GM19035 (cell line): ENCODE measurements at regions not wholly inside any gene's neighbourhood (a gene's known extent, or its start where the extent isn't known, plus 50 kb on each side); places are given as distances from the start of the nearest gene placed in this dataset.

ENCODE experiments used
- ATAC-seq: cut with Tn5 transposase; IDR thresholded peaks from one replicate; pipeline ENCODE4 v1.9.1; 2021; ENCODE audit not compliant: unreplicated experiment

- ATAC-seq = no peak
These were observed 390.4 kb downstream of the SHISA9 start for GRCh38 chr16:13291591-13292333.

- ATAC-seq = no peak
These were observed 394.8 kb downstream of the SHISA9 start for GRCh38 chr16:13296206-13296605.

- no peak for ATAC-seq
These were observed 397.3 kb downstream of the SHISA9 start for GRCh38 chr16:13298666-13299065.

- no peak for ATAC-seq
These were observed 398.9 kb downstream of the SHISA9 start for GRCh38 chr16:13300066-13300840.

GRCh38 chr16:13305019-13305755 lies 403.8 kb downstream of the SHISA9 start:
- ATAC-seq = no peak

- ATAC-seq = no peak
These were observed 405.0 kb downstream of the SHISA9 start for GRCh38 chr16:13306161-13306995.

- no peak for ATAC-seq
These were observed 405.9 kb downstream of the SHISA9 start for GRCh38 chr16:13307255-13307654.

- ATAC-seq = no peak
These were observed 406.5 kb downstream of the SHISA9 start for GRCh38 chr16:13307851-13308250.

- no peak for ATAC-seq
These were observed 410.7 kb downstream of the SHISA9 start for GRCh38 chr16:13312063-13312462.

- no peak for ATAC-seq
These were observed 412.0 kb downstream of the SHISA9 start for GRCh38 chr16:13313351-13313750.

GRCh38 chr16:13314633-13315032 lies 413.2 kb downstream of the SHISA9 start:
- ATAC-seq = no peak

- no peak for ATAC-seq
These were observed 414.4 kb downstream of the SHISA9 start for GRCh38 chr16:13315642-13316427.

GRCh38 chr16:13322336-13322735 lies 420.9 kb downstream of the SHISA9 start:
- ATAC-seq = no peak

- no peak for ATAC-seq
These were observed 423.5 kb downstream of the SHISA9 start for GRCh38 chr16:13324851-13325250.

GRCh38 chr16:13325396-13325795 lies 424.0 kb downstream of the SHISA9 start:
- no peak for ATAC-seq

- ATAC-seq = no peak
These were observed 430.5 kb downstream of the SHISA9 start for GRCh38 chr16:13331918-13332317.

GRCh38 chr16:13332713-13333255 lies 431.4 kb downstream of the SHISA9 start:
- no peak for ATAC-seq

- ATAC-seq = no peak
These were observed 431.9 kb downstream of the SHISA9 start for GRCh38 chr16:13333336-13333735.

- no peak for ATAC-seq
These were observed 434.5 kb downstream of the SHISA9 start for GRCh38 chr16:13335879-13336278.

- ATAC-seq = no peak
These were observed 434.9 kb downstream of the SHISA9 start for GRCh38 chr16:13336335-13336734.
